ENCODE measurements at regions not wholly inside any gene's neighbourhood (a gene's known extent, or its start where the extent isn't known, plus 50 kb on each side); places are given as distances from the start of the nearest gene placed in this dataset.
"Not testable (repeated sequence)": the region's sequence is repeated elsewhere in the genome, so short reads cannot be mapped to it uniquely, and the experiment has no call there.

GRCh38 chr11:33554219-33554618, 146.4 kb downstream of the C11orf91 start:
- DNase-seq (ENCODE audit: low spot score), result no peak

GRCh38 chr11:33553486-33553885, 147.1 kb downstream of the C11orf91 start:
- DNase-seq (ENCODE audit: low spot score), result no peak

GRCh38 chr11:33552756-33553155, 147.9 kb downstream of the C11orf91 start:
- DNase-seq (ENCODE audit: low spot score), result no peak

DNA sequence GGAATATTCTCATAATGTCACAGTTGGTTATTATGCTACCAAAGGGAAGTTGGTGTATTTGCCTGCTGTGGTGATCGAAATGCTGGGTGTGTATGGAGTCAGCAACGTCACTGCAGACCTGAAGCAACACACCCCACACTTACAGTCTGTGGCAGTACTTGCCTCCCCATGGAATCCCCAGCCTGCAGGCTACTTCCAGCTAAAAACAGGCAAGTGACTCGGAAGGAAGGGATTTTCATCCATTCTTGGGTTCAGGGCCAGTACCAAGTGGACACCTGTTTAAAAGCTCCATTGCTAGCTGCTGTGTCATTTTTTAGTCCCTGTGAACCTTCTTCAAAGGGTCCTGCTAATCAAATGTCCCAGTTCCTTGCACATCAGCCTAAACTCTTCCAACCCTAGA, 149.6 kb downstream of the C11orf91 start:
- no peak for DNase-seq (ENCODE audit: low spot score)

DNA sequence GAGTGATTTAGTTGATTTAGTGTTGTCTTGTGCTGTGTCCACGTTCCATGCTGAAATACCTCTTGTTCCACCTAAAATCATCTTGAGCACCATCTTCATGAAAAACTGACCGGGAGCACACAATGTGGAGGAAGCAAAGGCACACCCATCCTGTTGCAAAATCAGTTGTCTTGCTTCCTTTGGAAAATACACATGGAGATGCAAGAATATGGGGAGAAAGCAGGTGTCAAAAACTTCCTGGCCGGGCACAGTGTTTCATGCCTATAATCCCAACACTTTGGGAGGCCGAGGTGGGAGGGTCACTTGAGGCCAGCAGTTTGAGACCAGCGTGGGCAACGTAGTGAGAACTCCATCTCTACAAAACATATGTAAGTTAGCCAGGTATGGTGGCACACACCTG, 151.1 kb downstream of the C11orf91 start:
- DNase-seq (ENCODE audit: low spot score), result no peak

DNA sequence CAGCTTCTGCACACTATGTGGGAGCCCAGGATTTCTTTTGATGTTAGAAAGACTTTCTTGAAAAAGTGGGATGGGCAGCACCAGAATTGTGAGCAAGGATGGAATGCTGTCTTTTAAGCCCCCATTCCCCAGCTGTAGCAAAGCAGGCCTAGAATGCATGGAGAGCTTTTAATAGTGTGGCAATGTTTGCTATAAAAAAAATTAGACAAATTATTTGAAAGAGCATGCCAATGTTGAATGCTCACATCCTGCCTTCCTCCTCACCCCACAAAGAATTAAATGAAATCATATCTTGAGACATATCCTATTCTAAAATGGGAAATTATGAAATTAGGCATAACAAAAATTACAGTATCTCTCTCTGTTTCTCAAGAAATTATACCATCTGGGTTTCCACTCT, 154.7 kb downstream of the C11orf91 start:
- no peak for DNase-seq (ENCODE audit: low spot score)

DNA sequence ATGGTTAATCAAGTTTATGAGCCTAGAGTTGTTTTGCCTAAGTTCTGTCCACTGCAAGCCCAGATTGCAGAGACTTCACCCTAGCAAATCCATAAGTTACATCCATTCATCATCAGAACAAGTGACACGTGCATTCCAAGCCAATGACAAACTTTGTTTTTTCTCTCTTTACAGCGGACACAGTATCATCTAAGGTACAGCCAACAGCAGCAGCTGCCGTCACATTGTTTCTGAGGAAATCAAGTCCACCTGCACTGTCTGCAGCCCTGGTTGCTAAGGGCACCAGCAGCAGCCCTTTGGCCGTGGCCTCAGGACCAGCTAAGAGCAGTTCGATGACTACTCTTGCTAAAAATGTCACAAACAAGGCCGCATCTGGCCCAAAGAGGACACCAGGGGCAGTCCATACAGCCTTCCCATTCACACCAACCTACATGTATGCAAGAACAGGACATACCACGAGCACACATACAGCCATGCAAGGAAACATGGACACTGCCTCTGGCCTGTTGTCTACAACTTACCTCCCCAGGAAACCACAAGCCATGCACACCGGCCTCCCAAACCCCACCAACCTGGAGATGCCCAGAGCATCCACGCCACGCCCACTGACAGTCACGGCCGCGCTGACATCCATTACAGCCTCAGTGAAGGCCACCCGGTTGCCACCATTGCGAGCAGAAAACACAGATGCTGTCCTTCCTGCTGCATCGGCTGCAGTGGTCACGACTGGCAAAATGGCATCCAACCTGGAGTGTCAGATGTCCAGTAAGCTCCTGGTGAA, 155.8 kb downstream of the C11orf91 start:
- DNase-seq (ENCODE audit: low spot score), result no peak

- DNase-seq (ENCODE audit: low spot score), result no peak
These were observed 156.8 kb downstream of the C11orf91 start for GRCh38 chr11:33543823-33544222.

DNA sequence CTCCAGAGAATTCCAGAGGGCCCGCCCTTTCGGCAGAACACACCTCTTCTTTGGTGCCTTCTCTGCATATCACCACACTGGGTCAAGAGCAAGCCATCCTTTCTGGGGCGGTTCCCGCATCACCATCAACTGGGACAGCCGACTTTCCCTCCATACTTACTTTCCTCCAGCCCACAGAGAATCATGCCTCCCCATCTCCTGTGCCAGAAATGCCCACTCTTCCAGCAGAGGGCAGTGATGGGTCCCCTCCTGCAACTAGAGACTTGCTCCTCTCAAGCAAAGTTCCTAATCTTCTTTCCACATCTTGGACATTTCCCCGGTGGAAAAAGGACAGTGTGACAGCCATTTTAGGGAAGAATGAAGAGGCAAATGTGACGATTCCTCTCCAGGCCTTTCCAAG, 157.7 kb downstream of the C11orf91 start:
- DNase-seq (ENCODE audit: low spot score), result peak; percentile 34

GRCh38 chr11:33540946-33541915, 159.4 kb downstream of the C11orf91 start:
- no peak for DNase-seq (ENCODE audit: low spot score)

DNA sequence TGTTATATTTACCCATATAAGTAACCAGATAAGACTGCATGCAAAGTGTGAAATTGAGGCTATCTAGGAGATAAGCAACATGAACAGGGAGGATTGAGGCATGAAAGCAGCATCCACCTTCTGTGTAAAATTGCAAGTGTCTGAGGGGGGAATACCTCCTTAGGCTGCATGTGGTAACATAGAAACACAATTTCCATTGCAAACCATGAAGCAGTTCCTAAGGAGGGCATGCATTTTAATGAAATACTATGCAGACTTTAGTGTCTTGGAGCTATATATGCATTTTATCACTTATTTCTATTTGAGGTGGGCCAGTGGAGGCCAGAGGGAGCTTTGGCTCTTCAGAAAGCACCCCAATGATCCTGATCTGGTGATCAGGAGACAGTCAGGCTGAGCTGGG, 160.2 kb downstream of the C11orf91 start:
- DNase-seq (ENCODE audit: low spot score), result no peak

- no peak for DNase-seq (ENCODE audit: low spot score)
These were observed 160.9 kb downstream of the C11orf91 start for GRCh38 chr11:33539751-33540150.

- DNase-seq (ENCODE audit: low spot score), result no peak
These were observed 161.9 kb downstream of the C11orf91 start for GRCh38 chr11:33538726-33539125.

DNA sequence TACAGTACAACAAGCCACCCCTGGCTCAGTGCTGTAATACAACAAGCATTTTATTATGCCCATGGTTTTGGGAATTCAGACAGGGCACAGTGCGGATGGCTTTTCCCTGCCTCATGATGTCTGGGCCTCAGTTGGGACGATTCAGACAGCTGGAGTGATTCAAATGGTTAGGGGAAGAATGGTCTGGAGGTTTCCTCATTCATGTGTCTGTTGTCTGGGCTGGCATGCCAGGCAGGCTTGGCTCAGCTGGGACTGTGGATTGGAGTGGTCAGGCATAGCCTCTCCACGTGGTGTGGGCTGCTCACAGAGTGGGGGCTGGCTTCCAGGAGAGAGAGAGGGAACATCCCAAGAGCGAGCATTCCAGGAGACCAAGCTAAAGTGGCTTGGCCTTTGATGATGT, 164.4 kb downstream of the C11orf91 start:
- no peak for DNase-seq (ENCODE audit: low spot score)

DNA sequence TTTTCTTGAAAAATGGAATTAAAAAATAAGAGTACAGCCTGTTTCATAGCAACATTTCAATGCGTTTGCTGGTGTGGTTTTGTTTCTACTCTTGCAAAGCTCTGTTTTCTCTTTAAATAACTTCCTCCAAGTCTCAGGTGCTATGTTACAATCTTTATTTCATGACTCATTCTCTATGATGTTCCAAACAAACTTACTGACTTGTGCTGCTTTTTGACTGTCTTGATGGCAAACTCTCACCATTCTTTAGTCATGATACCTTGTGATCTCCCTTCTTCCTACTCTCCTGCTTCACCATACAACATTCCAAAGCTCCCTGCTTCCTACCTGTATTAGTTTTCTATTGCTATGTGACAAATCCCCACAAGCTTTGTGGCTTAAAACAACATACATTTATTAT, 166.1 kb downstream of the C11orf91 start:
- DNase-seq (ENCODE audit: low spot score), result no peak

DNA sequence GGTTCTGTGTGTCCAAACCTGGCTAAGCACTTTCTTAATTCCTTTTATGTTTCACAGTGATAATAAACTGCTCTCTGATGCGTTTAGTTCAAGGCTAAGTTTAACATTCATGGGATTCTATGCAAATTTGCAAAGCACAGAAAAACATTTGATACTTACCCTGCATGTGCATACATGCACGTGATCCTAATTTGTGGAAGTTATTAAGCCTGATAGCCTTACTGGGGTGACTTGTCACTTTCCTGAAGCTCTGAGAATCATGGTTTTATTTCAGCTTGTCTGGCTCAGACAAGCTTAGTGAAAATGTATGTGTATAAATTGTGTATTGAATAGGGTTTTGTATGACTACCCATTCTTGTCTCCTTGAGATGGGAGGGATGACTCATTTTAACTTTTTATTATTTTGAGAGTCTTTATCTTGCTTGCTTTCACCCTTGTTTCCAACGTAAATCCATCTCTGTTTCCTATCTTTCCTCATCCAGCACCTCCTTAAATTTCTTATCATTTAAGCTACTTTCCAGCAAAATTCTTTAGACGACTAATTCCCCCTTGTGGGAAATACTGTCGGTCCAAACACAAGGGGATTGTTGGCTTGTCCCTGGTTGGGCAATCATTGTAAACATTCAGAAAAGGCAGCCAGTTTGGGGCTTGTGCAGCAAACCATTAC, 167.1 kb downstream of the C11orf91 start:
- no peak for DNase-seq (ENCODE audit: low spot score)

DNA sequence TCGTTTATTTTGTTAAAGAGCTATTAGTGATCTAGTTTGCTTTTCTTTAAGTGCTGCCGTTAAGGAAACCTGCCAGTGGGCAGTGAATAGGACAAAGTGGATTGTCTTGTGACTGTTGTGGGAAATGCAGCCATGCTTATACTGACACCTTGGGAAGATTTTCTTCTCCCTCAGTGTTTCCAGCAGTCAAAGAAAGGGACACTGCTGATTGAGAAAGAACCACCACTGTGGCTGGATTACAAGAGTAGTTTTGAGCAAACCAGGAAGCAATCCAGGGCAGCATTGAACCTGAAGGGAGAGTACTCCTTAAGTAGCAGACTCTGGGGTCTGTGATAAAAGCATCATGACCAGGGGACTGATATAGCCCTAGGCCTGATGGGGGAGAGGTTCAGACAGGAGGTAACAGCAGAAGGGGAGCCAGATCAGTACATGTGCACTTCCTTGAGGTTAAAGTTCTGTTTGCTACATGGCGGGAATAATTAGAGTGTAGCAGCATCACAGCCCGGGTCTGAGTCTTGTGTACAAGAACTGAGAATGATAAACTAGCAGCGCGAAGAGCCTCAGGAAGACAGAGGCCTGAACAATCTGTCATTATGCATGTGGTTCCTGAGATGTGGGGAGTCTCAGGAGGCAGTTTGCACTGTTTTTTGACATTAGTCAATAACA, 167.8 kb downstream of the C11orf91 start:
- DNase-seq (ENCODE audit: low spot score), result no peak

DNA sequence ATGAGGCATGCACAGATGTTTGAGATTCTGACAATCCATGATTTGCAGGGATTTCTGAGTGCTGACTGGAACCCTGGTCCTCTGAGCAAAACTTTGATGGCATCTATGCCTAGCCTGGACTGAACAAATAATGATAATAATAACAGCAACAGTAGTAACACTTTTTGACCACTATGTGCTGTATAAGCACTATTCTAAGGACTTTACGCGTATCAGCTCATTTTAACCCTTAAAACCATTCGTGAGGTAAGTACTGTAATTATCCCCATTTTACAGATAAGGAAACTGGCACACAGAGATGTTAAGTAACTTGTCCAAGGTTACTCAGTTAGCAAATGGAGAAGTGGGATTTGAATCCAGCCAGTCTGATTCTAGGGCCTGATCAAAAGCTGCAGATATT, 168.4 kb downstream of the C11orf91 start:
- DNase-seq (ENCODE audit: low spot score), result no peak

DNA sequence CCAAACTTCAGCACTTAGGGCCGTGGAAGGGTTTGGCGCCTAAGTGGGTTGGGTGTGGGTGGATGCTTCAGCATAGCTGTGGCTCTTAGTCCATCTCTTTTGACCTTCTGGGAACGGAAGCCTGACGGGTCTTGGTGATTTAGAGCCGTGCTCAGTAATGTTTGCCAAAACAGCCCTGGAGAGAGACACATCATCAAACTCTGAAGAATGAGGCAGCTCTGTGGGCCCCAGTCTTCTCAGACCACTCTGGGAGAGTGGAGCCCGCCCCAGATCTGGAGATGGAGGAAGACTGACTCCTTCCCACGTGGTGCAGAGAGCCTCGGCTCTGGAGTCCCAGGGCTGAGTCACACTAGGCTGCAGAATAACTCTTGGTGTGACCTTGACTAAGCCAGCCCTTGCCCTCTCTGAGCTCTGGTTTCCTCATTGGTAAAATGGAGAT, 168.9 kb downstream of the C11orf91 start:
- no peak for DNase-seq (ENCODE audit: low spot score)

DNA sequence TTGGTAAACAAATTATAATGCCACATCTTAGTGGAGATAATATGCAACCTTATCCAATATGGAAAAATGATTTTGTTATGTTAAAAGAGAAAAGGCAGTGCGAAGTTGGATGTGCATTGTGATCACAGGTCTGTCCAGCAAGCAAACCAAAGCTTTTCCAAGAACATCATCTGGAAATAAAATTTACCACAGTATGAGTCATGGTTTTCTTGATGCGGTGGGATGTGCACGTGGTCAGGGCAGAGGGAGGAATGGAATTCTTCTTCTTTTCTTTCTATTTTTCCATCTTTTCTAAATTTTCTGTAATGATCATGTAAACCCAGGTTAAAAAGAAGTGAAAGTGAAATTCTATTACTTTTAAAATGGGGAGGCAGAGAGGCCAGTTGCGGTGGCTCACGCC, 169.8 kb downstream of the C11orf91 start:
- DNase-seq (ENCODE audit: low spot score), result no peak

GRCh38 chr11:33529461-33529860, 171.2 kb downstream of the C11orf91 start:
- no peak for DNase-seq (ENCODE audit: low spot score)

DNA sequence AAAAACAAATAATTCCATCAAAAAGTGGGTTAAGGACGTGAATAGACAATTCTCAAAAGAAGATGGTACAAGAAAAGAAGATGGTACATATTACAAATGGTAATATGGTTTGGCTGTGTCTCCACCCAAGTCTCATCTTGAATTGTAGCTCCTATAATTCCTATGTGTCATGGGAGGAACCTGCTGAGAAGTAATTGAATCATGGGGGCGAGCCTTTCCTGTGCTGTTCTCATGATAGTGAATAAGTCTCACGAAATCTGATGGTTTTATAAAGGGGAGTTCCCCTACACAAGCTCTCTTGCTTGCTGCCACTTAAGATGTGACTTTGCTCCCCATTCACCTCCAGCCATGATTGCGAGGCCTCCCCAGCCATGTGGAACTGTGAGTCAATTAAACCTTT, 172.9 kb downstream of the C11orf91 start:
- DNase-seq (ENCODE audit: low spot score), result not testable (repeated sequence)
